ENCODE measurements at regions not wholly inside any gene's neighbourhood (a gene's known extent, or its start where the extent isn't known, plus 50 kb on each side); places are given as distances from the start of the nearest gene placed in this dataset.

- Histone ChIP-seq H4K20me1 (ENCODE audit: control insufficient read depth, extremely low read depth, insufficient read depth, low read length) (no peaks in the 10 kb centered on the region), H3K9ac (ENCODE audit: control insufficient read depth, extremely low read depth, insufficient read depth, low read length) (no peak overlapping the region), H2AFZ (ENCODE audit: control insufficient read depth, low read length) (no peak overlapping the region), H3K79me2 (ENCODE audit: control insufficient read depth, insufficient read depth, low read length) (no peaks in the 10 kb centered on the region), H3K9me1 (ENCODE audit: control insufficient read depth, extremely low read depth, insufficient read depth, low read length) (no peaks in the 10 kb centered on the region), H3K4me1 (ENCODE audit: control insufficient read depth, extremely low read depth, insufficient read depth, low read length) (no peaks in the 10 kb centered on the region), H3K4me2 (ENCODE audit: control insufficient read depth, extremely low read depth, insufficient read depth, low read depth, low read length) (no peak overlapping the region), H3K27me3 (ENCODE audit: control insufficient read depth, extremely low read depth, insufficient read depth, low read length) (no peaks in the 10 kb centered on the region), H3K27ac (ENCODE audit: control insufficient read depth, insufficient read depth, low read length) (no peak overlapping the region), H3K36me3 (ENCODE audit: control insufficient read depth in 2 of 2, extremely low read depth in 1 of 2, insufficient read depth in 2 of 2, low read length in 2 of 2) (no peaks in the 10 kb centered on the region), H3K4me3 (ENCODE audit: control insufficient read depth in 2 of 3, extremely low read depth in 1 of 3, insufficient read depth in 2 of 3, low read depth in 1 of 3, low read length in 3 of 3) (no peak overlapping the region), H3K9me3 (ENCODE audit: control insufficient read depth, low read depth, low read length) (no peaks in the 10 kb centered on the region)
- FAIRE-seq (no peak), DNase-seq (ENCODE audit: low read depth, low spot score) (no peak)
- dilution Hi-C loops (cut with MboI; ENCODE audit: extremely low pct_ligation_motif_present, low sequenced_read_pairs), result no loop called here
- no peak for TF ChIP-seq EZH2 (IDR thresholded peaks at IDR 0.05; ENCODE audit: low read length)
These were observed 105.8 kb upstream of the NOX3 start for GRCh38 chr6:155561257-155561965.

DNA sequence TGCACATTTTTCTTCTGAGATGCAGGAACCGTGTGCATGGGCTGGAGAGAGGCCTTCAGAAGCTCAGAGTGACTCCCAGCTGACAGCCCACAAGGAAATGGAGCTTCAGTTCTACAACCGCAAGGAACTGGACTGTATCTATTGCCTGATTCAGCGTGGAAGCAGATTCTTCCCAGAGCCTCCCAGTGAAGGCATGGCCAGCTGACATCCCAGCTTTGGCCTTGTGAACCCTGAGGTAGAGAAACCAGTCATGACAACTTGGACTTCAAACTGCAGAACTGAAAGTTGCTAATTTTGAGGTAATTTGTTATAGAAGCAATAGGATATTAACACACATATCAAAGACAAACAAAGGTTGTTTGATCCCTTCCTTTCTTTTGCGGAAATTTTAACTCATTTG is 94.3 kb upstream of the NOX3 start:
- Histone ChIP-seq H3K9ac (ENCODE audit: control insufficient read depth, extremely low read depth, insufficient read depth, low read length) (no peak overlapping the region), H3K4me1 (ENCODE audit: control insufficient read depth, extremely low read depth, insufficient read depth, low read length) (no peaks in the 10 kb centered on the region), H3K9me1 (ENCODE audit: control insufficient read depth, extremely low read depth, insufficient read depth, low read length) (no peaks in the 10 kb centered on the region), H3K9me3 (ENCODE audit: control insufficient read depth, low read depth, low read length) (no peaks in the 10 kb centered on the region), H3K4me2 (ENCODE audit: control insufficient read depth, extremely low read depth, insufficient read depth, low read depth, low read length) (no peak overlapping the region), H3K27ac (ENCODE audit: control insufficient read depth, insufficient read depth, low read length) (no peak overlapping the region), H3K27me3 (ENCODE audit: control insufficient read depth, extremely low read depth, insufficient read depth, low read length) (no peaks in the 10 kb centered on the region), H3K4me3 (ENCODE audit: control insufficient read depth in 2 of 3, extremely low read depth in 1 of 3, insufficient read depth in 2 of 3, low read depth in 1 of 3, low read length in 3 of 3) (no peak overlapping the region), H2AFZ (ENCODE audit: control insufficient read depth, low read length) (no peak overlapping the region), H3K36me3 (ENCODE audit: control insufficient read depth in 2 of 2, extremely low read depth in 1 of 2, insufficient read depth in 2 of 2, low read length in 2 of 2) (no peaks in the 10 kb centered on the region), H4K20me1 (ENCODE audit: control insufficient read depth, extremely low read depth, insufficient read depth, low read length) (no peaks in the 10 kb centered on the region), H3K79me2 (ENCODE audit: control insufficient read depth, insufficient read depth, low read length) (no peaks in the 10 kb centered on the region)
- no peak for TF ChIP-seq CTCF (optimal IDR thresholded peaks at IDR 0.05 in 1 of 3, IDR thresholded peaks at IDR 0.05 in 1 of 3, conservative IDR thresholded peaks at IDR 0.05 in 1 of 3; ENCODE audit: extremely low read depth in 1 of 3, insufficient read depth in 2 of 3, low read length in 3 of 3)
- TF ChIP-seq EZH2 (IDR thresholded peaks at IDR 0.05; ENCODE audit: low read length), result no peak
- no peak for FAIRE-seq
- DNase-seq (ENCODE audit: low read depth, low spot score), result no peak
- dilution Hi-C loops (cut with MboI; ENCODE audit: extremely low pct_ligation_motif_present, low sequenced_read_pairs), result no loop called here

All from keratinocyte (primary cell).